ENCODE measurements at regions not wholly inside any gene's neighbourhood (a gene's known extent, or its start where the extent isn't known, plus 50 kb on each side); places are given as distances from the start of the nearest gene placed in this dataset.

GRCh38 chr3:102332205-102332604, 102.6 kb upstream of the ZPLD1 start:
- TF ChIP-seq CTCF (IDR thresholded peaks at IDR 0.05) (no peak), ZFX (IDR thresholded peaks at IDR 0.05; ENCODE audit: borderline replicate concordance) (no peak)
